Karpas-422 (cell line): ENCODE measurements at regions not wholly inside any gene's neighbourhood (a gene's known extent, or its start where the extent isn't known, plus 50 kb on each side); places are given as distances from the start of the nearest gene placed in this dataset.

ENCODE experiments used
- DNase-seq: peaks from one replicate; pipeline ENCODE4 v3.0.0-alpha.2; 2015
- H2AFZ ChIP-seq: fragments of 200-600 bp; sonication (generic); 2 replicates; pipeline ENCODE4 v1.6.1; 2014; ENCODE audit warnings: antibody characterized with exemption, low read length, mixed read lengths
- H3K27ac ChIP-seq: fragments of 200-600 bp; sonication (generic); 2 replicates; pipeline ENCODE4 v1.5.1; 2014; ENCODE audit warnings: mild to moderate bottlenecking, low read length, moderate library complexity
- H3K27me3 ChIP-seq: fragments of 200-600 bp; sonication (generic); 2 replicates; pipeline ENCODE4 v1.6.1; 2014; ENCODE audit warnings: low read length, mixed read lengths
- H3K36me3 ChIP-seq: fragments of 200-600 bp; sonication (generic); 2 replicates; pipeline ENCODE4 v1.6.1; 2014; ENCODE audit warnings: low read length, mixed read lengths; ENCODE audit not compliant: insufficient read depth
- H3K4me1 ChIP-seq: fragments of 200-600 bp; sonication (generic); 2 replicates; pipeline ENCODE4 v1.6.1; 2014; ENCODE audit warnings: mild to moderate bottlenecking, low read length, mixed read lengths
- H3K4me2 ChIP-seq: fragments of 200-600 bp; sonication (generic); 2 replicates; pipeline ENCODE4 v1.6.1; 2014; ENCODE audit warnings: low read length, low read depth, mild to moderate bottlenecking; ENCODE audit not compliant: poor library complexity, severe bottlenecking
- H3K4me3 ChIP-seq: fragments of 200-600 bp; sonication (generic); 2 replicates; pipeline ENCODE4 v1.5.1; 2014; ENCODE audit warnings: mild to moderate bottlenecking, antibody characterized with exemption, low read length, mixed read lengths
- H3K79me2 ChIP-seq: fragments of 200-600 bp; sonication (generic); 2 replicates; pipeline ENCODE4 v1.6.1; 2014; ENCODE audit warnings: mild to moderate bottlenecking, low read length, mixed read lengths
- H3K9ac ChIP-seq: fragments of 200-600 bp; sonication (generic); 2 replicates; pipeline ENCODE4 v1.6.0; 2014; ENCODE audit warnings: low read length
- H3K9me2 ChIP-seq: fragments of 200-600 bp; sonication (generic), shearing (Covaris generic); replicated peaks from 2 replicates; pipeline ENCODE4 v1.6.0; 2014; ENCODE audit warnings: mild to moderate bottlenecking, low read length, moderate library complexity; ENCODE audit not compliant: insufficient read depth
- H3K9me3 ChIP-seq: fragments of 300-700, 200-600 bp; sonication (generic); 2 replicates; pipeline ENCODE4 v1.6.1; 2014; ENCODE audit warnings: low read length, mixed read lengths
- H4K20me1 ChIP-seq: fragments of 200-600 bp; sonication (generic); 2 replicates; pipeline ENCODE4 v1.6.1; 2014; ENCODE audit warnings: mild to moderate bottlenecking, antibody characterized with exemption, low read length, low read depth; ENCODE audit not compliant: insufficient read depth

DNA sequence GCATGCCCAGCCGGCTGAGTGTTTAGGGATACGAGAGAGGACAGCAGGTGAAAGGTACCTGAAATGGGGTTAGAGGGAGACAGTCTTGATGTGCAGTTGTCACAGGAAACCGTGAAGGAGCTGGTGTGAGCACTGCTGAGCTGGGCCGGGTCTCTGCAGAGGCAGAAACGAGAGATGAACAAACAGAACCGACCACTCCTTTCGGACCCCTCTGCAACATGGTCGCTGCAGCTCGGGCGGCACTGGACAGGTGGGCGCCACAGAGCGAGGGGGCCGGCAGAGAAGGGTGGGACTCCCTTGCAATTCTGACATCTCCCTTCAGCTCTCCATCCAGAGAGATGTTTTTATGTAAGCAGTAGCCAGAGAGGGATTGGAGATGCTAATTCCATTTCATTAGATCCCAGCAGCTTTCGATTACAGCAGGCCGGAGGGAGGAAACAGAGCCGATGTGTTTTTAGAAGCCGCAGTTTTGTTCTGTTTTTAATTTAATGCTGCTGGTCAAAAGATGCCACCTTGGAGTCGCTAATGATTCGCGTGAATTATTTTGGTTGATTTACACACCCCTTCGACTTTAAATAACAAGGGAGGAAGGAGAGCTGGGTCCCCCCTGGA, 86.3 kb upstream of the RPL38 start:
- no peak overlapping the region for H3K27ac ChIP-seq
- no peak overlapping the region for H3K9ac ChIP-seq
- no peaks in the 10 kb centered on the region for H3K36me3 ChIP-seq
- H3K27me3 ChIP-seq: no peaks in the 10 kb centered on the region
- no peaks in the 10 kb centered on the region for H3K4me1 ChIP-seq
- H3K4me2 ChIP-seq: no peak overlapping the region
- no peak overlapping the region for H2AFZ ChIP-seq
- no peak overlapping the region for H3K4me3 ChIP-seq
- no peaks in the 10 kb centered on the region for H3K9me3 ChIP-seq
- no peaks in the 10 kb centered on the region for H3K79me2 ChIP-seq
- no peaks in the 10 kb centered on the region for H4K20me1 ChIP-seq
- no peaks in the 10 kb centered on the region for H3K9me2 ChIP-seq
- no peak for DNase-seq

GRCh38 chr17:74117999-74118421, 85.5 kb upstream of the RPL38 start:
- no peak for DNase-seq
- H3K36me3 ChIP-seq: no peaks in the 10 kb centered on the region
- no peak overlapping the region for H3K4me3 ChIP-seq
- no peaks in the 10 kb centered on the region for H3K9me3 ChIP-seq
- H3K4me1 ChIP-seq: no peaks in the 10 kb centered on the region
- no peaks in the 10 kb centered on the region for H3K27me3 ChIP-seq
- H2AFZ ChIP-seq: no peak overlapping the region
- H3K79me2 ChIP-seq: no peaks in the 10 kb centered on the region
- H3K27ac ChIP-seq: no peak overlapping the region
- H3K9me2 ChIP-seq: no peaks in the 10 kb centered on the region
- no peak overlapping the region for H3K4me2 ChIP-seq
- no peaks in the 10 kb centered on the region for H4K20me1 ChIP-seq
- H3K9ac ChIP-seq: no peak overlapping the region

DNA sequence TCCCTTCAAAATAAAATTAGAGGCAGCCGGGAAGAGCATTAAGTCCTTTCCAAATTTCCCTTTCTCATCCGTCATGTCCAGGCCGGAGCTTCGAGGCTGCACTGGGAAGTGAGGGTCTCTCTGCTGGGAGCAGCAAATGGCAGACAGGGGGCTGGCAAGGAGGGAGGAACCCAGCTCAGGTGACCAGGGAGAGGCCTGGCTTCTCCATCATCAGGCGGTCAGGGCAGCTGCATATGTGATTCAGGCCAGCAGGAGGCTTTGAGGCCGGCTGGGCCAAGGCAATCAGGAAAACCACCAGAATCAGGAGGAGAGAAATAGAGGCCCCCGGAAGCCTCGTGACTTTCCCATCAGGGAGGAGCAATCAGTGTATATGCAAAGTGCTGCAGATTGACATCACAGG, 85.0 kb upstream of the RPL38 start:
- Histone ChIP-seq H3K36me3 (no peaks in the 10 kb centered on the region), H3K79me2 (no peaks in the 10 kb centered on the region), H3K4me1 (no peaks in the 10 kb centered on the region), H2AFZ (no peak overlapping the region), H3K4me3 (no peak overlapping the region), H3K9ac (no peak overlapping the region), H3K4me2 (no peak overlapping the region), H4K20me1 (no peaks in the 10 kb centered on the region), H3K27me3 (no peaks in the 10 kb centered on the region), H3K27ac (no peak overlapping the region), H3K9me3 (no peaks in the 10 kb centered on the region), H3K9me2 (no peaks in the 10 kb centered on the region)
- DNase-seq: no peak

GRCh38 chr17:74119049-74119580, 84.4 kb upstream of the RPL38 start:
- Histone ChIP-seq H3K27ac (no peak overlapping the region), H3K36me3 (no peaks in the 10 kb centered on the region), H4K20me1 (no peaks in the 10 kb centered on the region), H3K4me3 (no peak overlapping the region), H3K79me2 (no peaks in the 10 kb centered on the region), H3K9ac (no peak overlapping the region), H3K27me3 (no peaks in the 10 kb centered on the region), H3K9me2 (no peaks in the 10 kb centered on the region), H3K4me1 (no peaks in the 10 kb centered on the region), H3K4me2 (no peak overlapping the region), H3K9me3 (no peaks in the 10 kb centered on the region), H2AFZ (no peak overlapping the region)
- DNase-seq: no peak

GRCh38 chr17:74119965-74120364, 83.5 kb upstream of the RPL38 start:
- no peaks in the 10 kb centered on the region for H4K20me1 ChIP-seq
- H3K36me3 ChIP-seq: no peaks in the 10 kb centered on the region
- no peak for DNase-seq

DNA sequence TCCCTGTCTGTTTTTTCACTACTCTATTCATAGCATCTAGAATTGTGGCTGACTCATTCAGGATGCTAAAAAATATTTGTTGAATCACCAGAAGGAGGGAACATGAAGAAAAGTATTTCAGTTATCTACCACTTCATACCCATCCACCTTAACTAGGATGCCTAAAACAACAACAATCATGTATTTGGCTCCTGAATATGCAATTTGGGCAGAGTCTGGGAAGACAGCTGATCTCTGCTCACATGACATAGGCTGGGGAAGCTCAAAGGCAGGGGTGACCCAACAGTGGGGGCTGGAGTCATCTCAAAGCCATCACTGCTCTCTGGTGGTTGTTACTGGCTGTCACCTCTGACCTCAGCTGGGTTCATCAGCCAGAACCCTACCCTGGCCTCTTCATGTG, 80.1 kb upstream of the RPL38 start:
- DNase-seq: no peak
- Histone ChIP-seq H3K4me3 (no peak overlapping the region), H3K27me3 (no peaks in the 10 kb centered on the region)

More at GRCh38 chr17:74119965-74120364, 83.5 kb upstream of the RPL38 start:
- H3K9ac ChIP-seq: no peak overlapping the region
- H3K79me2 ChIP-seq: no peaks in the 10 kb centered on the region
- H3K4me3 ChIP-seq: no peak overlapping the region
- H3K27ac ChIP-seq: no peak overlapping the region
- no peaks in the 10 kb centered on the region for H3K27me3 ChIP-seq
- H3K4me1 ChIP-seq: no peaks in the 10 kb centered on the region
- no peak overlapping the region for H3K4me2 ChIP-seq
- no peak overlapping the region for H2AFZ ChIP-seq
- no peaks in the 10 kb centered on the region for H3K9me2 ChIP-seq
- no peaks in the 10 kb centered on the region for H3K9me3 ChIP-seq

DNA sequence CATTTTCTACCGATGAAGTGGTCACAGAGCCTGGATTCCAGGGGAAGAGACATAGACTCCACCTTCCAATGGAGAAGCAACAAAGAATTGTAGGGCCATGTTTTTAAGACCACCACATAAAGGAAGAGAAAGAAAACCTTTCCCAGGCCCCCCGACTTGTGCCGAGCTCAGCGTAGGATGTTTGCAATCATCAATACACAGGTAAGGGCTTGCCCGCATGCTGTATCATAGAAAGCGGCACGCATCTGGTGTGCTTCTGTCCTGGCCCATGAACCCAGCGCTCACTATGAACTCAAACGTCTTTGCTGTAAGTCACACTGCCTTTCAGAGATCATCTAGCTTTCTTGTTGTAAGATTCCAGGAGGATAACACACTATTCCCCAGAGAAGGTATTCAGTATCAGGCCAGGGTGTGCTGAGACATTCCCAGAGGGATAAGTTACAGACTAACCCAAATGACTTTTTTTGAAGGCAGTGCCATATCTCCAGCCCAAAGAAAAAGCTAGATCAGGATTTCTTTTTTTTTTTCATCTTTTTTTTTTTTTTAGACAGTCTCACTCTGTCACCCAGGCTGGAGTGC, 79.5 kb upstream of the RPL38 start:
- no peak overlapping the region for H3K4me3 ChIP-seq
- no peaks in the 10 kb centered on the region for H3K9me2 ChIP-seq

More for the DNA sequence above, 80.1 kb upstream of the RPL38 start:
- Histone ChIP-seq H2AFZ (no peak overlapping the region), H3K9me3 (no peaks in the 10 kb centered on the region), H3K36me3 (no peaks in the 10 kb centered on the region), H3K9me2 (no peaks in the 10 kb centered on the region), H4K20me1 (no peaks in the 10 kb centered on the region), H3K9ac (no peak overlapping the region), H3K4me2 (no peak overlapping the region), H3K79me2 (no peaks in the 10 kb centered on the region), H3K27ac (no peak overlapping the region), H3K4me1 (no peaks in the 10 kb centered on the region)

GRCh38 chr17:74125156-74125555, 78.3 kb upstream of the RPL38 start:
- H3K4me2 ChIP-seq: no peak overlapping the region
- H3K27me3 ChIP-seq: no peaks in the 10 kb centered on the region
- H4K20me1 ChIP-seq: no peaks in the 10 kb centered on the region
- no peaks in the 10 kb centered on the region for H3K9me2 ChIP-seq
- H3K9me3 ChIP-seq: no peaks in the 10 kb centered on the region
- H3K9ac ChIP-seq: no peak overlapping the region
- no peaks in the 10 kb centered on the region for H3K79me2 ChIP-seq
- H3K27ac ChIP-seq: no peak overlapping the region
- no peaks in the 10 kb centered on the region for H3K4me1 ChIP-seq
- H3K36me3 ChIP-seq: no peaks in the 10 kb centered on the region
- no peak for DNase-seq
- no peak overlapping the region for H2AFZ ChIP-seq
- H3K4me3 ChIP-seq: no peak overlapping the region

More for the DNA sequence above, 79.5 kb upstream of the RPL38 start:
- Histone ChIP-seq H3K27ac (no peak overlapping the region), H3K4me1 (no peaks in the 10 kb centered on the region), H3K4me2 (no peak overlapping the region), H2AFZ (no peak overlapping the region), H3K9ac (no peak overlapping the region), H3K9me3 (no peaks in the 10 kb centered on the region), H3K79me2 (no peaks in the 10 kb centered on the region), H4K20me1 (no peaks in the 10 kb centered on the region), H3K27me3 (no peaks in the 10 kb centered on the region), H3K36me3 (no peaks in the 10 kb centered on the region)
- no peak for DNase-seq
